Loucy (cell line): ENCODE measurements at regions not wholly inside any gene's neighbourhood (a gene's known extent, or its start where the extent isn't known, plus 50 kb on each side); places are given as distances from the start of the nearest gene placed in this dataset.

Source experiments
- H2AFZ ChIP-seq: fragments of 200-600 bp; sonication (generic); 2 replicates; pipeline ENCODE4 v1.6.0; 2016; ENCODE audit warnings: antibody characterized with exemption, mild to moderate bottlenecking, low read length, moderate library complexity
- H3F3A ChIP-seq: fragments of 200-600 bp; 2 replicates; pipeline ENCODE4 v1.6.0; 2016; ENCODE audit warnings: antibody characterized with exemption, low read depth, mild to moderate bottlenecking
- H3K27me3 ChIP-seq: fragments of 200-600 bp; sonication (generic); 2 replicates; pipeline ENCODE4 v1.6.1; 2014; ENCODE audit warnings: low read length, mild to moderate bottlenecking; ENCODE audit not compliant: insufficient read depth, poor library complexity, severe bottlenecking
- H3K36me3 ChIP-seq: fragments of 200-600 bp; sonication (generic); 2 replicates; pipeline ENCODE4 v1.6.1; 2016; ENCODE audit warnings: low read length; ENCODE audit not compliant: insufficient read depth
- H3K4me1 ChIP-seq: fragments of 200-600 bp; sonication (generic); 2 replicates; pipeline ENCODE4 v1.5.1; 2014; ENCODE audit warnings: low read length, mild to moderate bottlenecking; ENCODE audit not compliant: insufficient read depth, poor library complexity, severe bottlenecking
- H3K4me2 ChIP-seq: fragments of 200-600 bp; sonication (generic); 2 replicates; pipeline ENCODE4 v1.6.0; 2014; ENCODE audit warnings: antibody characterized with exemption, low read length, low read depth, mild to moderate bottlenecking; ENCODE audit not compliant: poor library complexity, severe bottlenecking
- H3K4me3 ChIP-seq: fragments of 200-600 bp; sonication (generic); 2 replicates; pipeline ENCODE4 v1.5.1; 2014; ENCODE audit warnings: low read length, mild to moderate bottlenecking, mixed read lengths; ENCODE audit not compliant: poor library complexity, severe bottlenecking
- H3K79me2 ChIP-seq: fragments of 200-600 bp; sonication (generic); 2 replicates; pipeline ENCODE4 v1.6.1; 2014; ENCODE audit warnings: low read length; ENCODE audit not compliant: insufficient read depth
- H3K9ac ChIP-seq: fragments of 200-600 bp; sonication (generic); 2 replicates; pipeline ENCODE4 v1.6.0; 2014; ENCODE audit warnings: mild to moderate bottlenecking, low read depth, low read length, moderate library complexity; ENCODE audit not compliant: poor library complexity, severe bottlenecking
- H3K9me2 ChIP-seq: fragments of 200-600 bp; sonication (generic); replicated peaks from 2 replicates; pipeline ENCODE4 v1.6.1; 2016; ENCODE audit warnings: low read depth, low read length, mixed read lengths
- H3K9me3 ChIP-seq: fragments of 200-600 bp; sonication (generic); 2 replicates; pipeline ENCODE4 v1.6.1; 2014; ENCODE audit warnings: mild to moderate bottlenecking, antibody characterized with exemption, low read length, low read depth; ENCODE audit not compliant: insufficient read depth
- H4K20me1 ChIP-seq: fragments of 200-600 bp; sonication (generic); 2 replicates; pipeline ENCODE4 v1.6.0; 2014; ENCODE audit warnings: antibody characterized with exemption, low read length, mild to moderate bottlenecking; ENCODE audit not compliant: insufficient read depth, poor library complexity, severe bottlenecking
- CTCF ChIP-seq: fragments of 200-600 bp; sonication (generic); conservative IDR thresholded peaks from 2 replicates; pipeline ENCODE4 v1.5.1; 2014; ENCODE audit warnings: mild to moderate bottlenecking, antibody characterized with exemption, low read length
- EZH2phosphoT487 ChIP-seq: fragments of 200-600 bp; IDR thresholded peaks from 2 replicates; pipeline ENCODE4 v1.6.1; 2018; ENCODE audit warnings: antibody characterized with exemption, mild to moderate bottlenecking, moderate library complexity, borderline replicate concordance

- H3K36me3 ChIP-seq = no peaks in the 10 kb centered on the region
- TF ChIP-seq CTCF (no peak), EZH2phosphoT487 (no peak)
- H3K9ac ChIP-seq = no peak overlapping the region
- no peaks in the 10 kb centered on the region for H3K27me3 ChIP-seq
- no peak overlapping the region for H3K4me3 ChIP-seq
- H2AFZ ChIP-seq = no peak overlapping the region
- H3K79me2 ChIP-seq = no peaks in the 10 kb centered on the region
- H4K20me1 ChIP-seq = no peaks in the 10 kb centered on the region
- 0 out of 2 replicates have a peak, but pooled peaks cover 5% of the 10 kb centered on the region for H3K9me3 ChIP-seq
- H3F3A ChIP-seq = no peaks in the 10 kb centered on the region
- H3K4me1 ChIP-seq = no peaks in the 10 kb centered on the region
- no peak overlapping the region for H3K4me2 ChIP-seq
- no peaks in the 10 kb centered on the region for H3K9me2 ChIP-seq
Measured at GRCh38 chr6:140027219-140027618, 652.8 kb upstream of the CITED2 start.

GRCh38 chr6:140026546-140026945 lies 652.1 kb upstream of the CITED2 start:
- H3K79me2 ChIP-seq = no peaks in the 10 kb centered on the region
- 0 out of 2 replicates have a peak, but pooled peaks cover 5% of the 10 kb centered on the region for H3K9me3 ChIP-seq
- TF ChIP-seq EZH2phosphoT487 = no peak
- TF ChIP-seq CTCF = no peak

GRCh38 chr6:140025171-140025570 lies 650.7 kb upstream of the CITED2 start:
- Histone ChIP-seq H3K9me2 (no peaks in the 10 kb centered on the region), H3K27me3 (no peaks in the 10 kb centered on the region), H3K36me3 (no peaks in the 10 kb centered on the region), H3K4me3 (no peak overlapping the region), H3K4me2 (no peak overlapping the region), H3K9me3 (peaks cover 5% of the 10 kb centered on the region; the same call in 1 of the 2 replicates), H2AFZ (no peak overlapping the region), H3K79me2 (no peaks in the 10 kb centered on the region), H3K9ac (no peak overlapping the region), H3K4me1 (no peaks in the 10 kb centered on the region), H4K20me1 (no peaks in the 10 kb centered on the region), H3F3A (no peaks in the 10 kb centered on the region)
- TF ChIP-seq EZH2phosphoT487 (no peak), CTCF (no peak)

More at GRCh38 chr6:140026546-140026945, 652.1 kb upstream of the CITED2 start:
- Histone ChIP-seq H2AFZ (no peak overlapping the region), H3K27me3 (no peaks in the 10 kb centered on the region), H4K20me1 (no peaks in the 10 kb centered on the region), H3K4me3 (no peak overlapping the region), H3K9ac (no peak overlapping the region), H3K4me1 (no peaks in the 10 kb centered on the region), H3K9me2 (no peaks in the 10 kb centered on the region), H3K36me3 (no peaks in the 10 kb centered on the region), H3K4me2 (no peak overlapping the region), H3F3A (no peaks in the 10 kb centered on the region)
